BLaER1 (cell line): ENCODE measurements at regions not wholly inside any gene's neighbourhood (a gene's known extent, or its start where the extent isn't known, plus 50 kb on each side); places are given as distances from the start of the nearest gene placed in this dataset.
A peak's percentile ranks its signal among the peaks of the same experiment; 100 is the strongest.

ENCODE experiments used
- H3K27ac ChIP-seq: shearing (Covaris generic); formaldehyde crosslinking; 2 replicates; pipeline ENCODE4 v1.8.1; 2022
- H3K27me3 ChIP-seq: shearing (Covaris generic); formaldehyde crosslinking; 2 replicates; pipeline ENCODE4 v1.8.1; 2022
- H3K36me3 ChIP-seq: shearing (Covaris generic); formaldehyde crosslinking; 2 replicates; pipeline ENCODE4 v1.8.1; 2022
- H3K4me1 ChIP-seq: shearing (Covaris generic); formaldehyde crosslinking; 2 replicates; pipeline ENCODE4 v1.8.1; 2022
- H3K4me2 ChIP-seq: shearing (Covaris generic); formaldehyde crosslinking; 2 replicates; pipeline ENCODE4 v1.8.1; 2022
- H3K4me3 ChIP-seq: shearing (Covaris generic); formaldehyde crosslinking; 2 replicates; pipeline ENCODE4 v1.8.1; 2022
- H3K9ac ChIP-seq: shearing (Covaris generic); formaldehyde crosslinking; 2 replicates; pipeline ENCODE4 v1.8.1; 2022
- H3K9me3 ChIP-seq: shearing (Covaris generic); formaldehyde crosslinking; 2 replicates; pipeline ENCODE4 v1.8.1; 2022
- H4K20me1 ChIP-seq: shearing (Covaris generic); formaldehyde crosslinking; 2 replicates; pipeline ENCODE4 v1.8.1; 2022
- Cebpa-rat ChIP-seq: shearing (Covaris generic); IDR thresholded peaks from 2 replicates; pipeline ENCODE4 v1.8.1; 2022

GRCh38 chr10:2826675-2827074, 240.7 kb upstream of the PFKP start:
- TF ChIP-seq Cebpa-rat = no peak
- no peak overlapping the region for H3K4me2 ChIP-seq
- H3K27me3 ChIP-seq = no peaks in the 10 kb centered on the region
- H3K36me3 ChIP-seq = no peaks in the 10 kb centered on the region
- H3K27ac ChIP-seq = no peak overlapping the region
- H3K4me3 ChIP-seq = no peak overlapping the region
- no peaks in the 10 kb centered on the region for H3K4me1 ChIP-seq
- H3K9ac ChIP-seq = no peak overlapping the region
- 0 out of 2 replicates have a peak, but pooled peaks cover 5% of the 10 kb centered on the region for H3K9me3 ChIP-seq
- H4K20me1 ChIP-seq = no peaks in the 10 kb centered on the region

DNA sequence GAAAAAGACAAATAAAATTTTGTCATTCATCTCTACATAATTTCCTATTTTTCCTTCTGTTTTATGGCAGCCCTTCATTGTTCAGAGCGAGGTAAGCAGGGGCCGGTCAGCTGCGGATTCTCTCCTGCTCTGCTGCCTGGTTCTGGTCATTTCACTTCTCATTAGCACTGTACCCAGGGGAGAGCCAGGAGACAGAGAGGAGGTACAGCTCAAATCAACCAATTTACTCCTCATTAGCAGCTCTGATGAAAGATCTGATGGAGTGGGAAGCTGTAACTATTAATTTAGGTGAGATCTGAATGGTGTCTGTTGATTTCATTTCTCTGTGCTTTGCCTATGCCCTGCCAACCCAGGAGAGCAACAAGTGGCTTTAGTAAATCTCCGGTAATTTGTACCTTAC, 241.5 kb upstream of the PFKP start:
- no peak overlapping the region for H3K27ac ChIP-seq
- H3K4me1 ChIP-seq = no peaks in the 10 kb centered on the region
- H3K36me3 ChIP-seq = no peaks in the 10 kb centered on the region
- H3K9me3 ChIP-seq = 0 out of 2 replicates have a peak, but pooled peaks cover 5% of the 10 kb centered on the region
- no peak overlapping the region for H3K9ac ChIP-seq
- no peak for TF ChIP-seq Cebpa-rat
- H4K20me1 ChIP-seq = no peaks in the 10 kb centered on the region
- H3K4me2 ChIP-seq = no peak overlapping the region
- no peak overlapping the region for H3K4me3 ChIP-seq
- H3K27me3 ChIP-seq = no peaks in the 10 kb centered on the region

DNA sequence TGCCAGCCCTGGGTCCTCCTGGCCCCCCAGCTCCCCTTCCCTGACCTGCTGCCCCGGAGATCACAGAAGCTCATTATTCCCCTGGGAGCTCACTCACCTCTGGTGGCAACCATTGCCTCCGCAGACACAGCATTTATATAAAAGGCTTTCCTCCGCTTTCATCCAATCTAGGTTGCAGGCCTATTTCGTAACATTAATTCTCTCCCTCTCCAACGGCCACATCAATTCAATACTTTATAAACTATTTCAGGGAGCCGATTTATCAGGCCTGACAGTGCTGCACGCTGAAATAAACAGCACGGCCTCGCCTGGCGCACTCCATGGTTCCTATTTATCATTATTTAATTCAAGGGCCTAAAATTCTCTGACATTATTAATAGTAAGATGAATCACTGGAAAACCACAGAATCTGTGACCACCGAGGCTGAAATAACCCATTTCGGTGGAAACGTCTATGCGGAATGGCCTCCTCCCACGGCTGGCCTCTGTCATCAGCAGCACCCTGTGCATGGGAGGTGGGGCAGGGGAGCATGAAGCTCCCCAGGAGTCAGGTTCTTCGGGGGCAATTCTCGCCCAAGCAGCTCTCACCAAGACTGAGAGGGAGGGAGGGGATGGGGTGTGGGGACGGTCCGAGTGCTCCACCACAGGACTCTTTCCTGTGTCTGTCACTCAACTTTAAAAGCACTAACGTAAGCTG, 249.3 kb upstream of the PFKP start:
- Histone ChIP-seq H3K4me2 (peak overlapping the region; percentile 16; the same call in 1 of the 2 replicates), H4K20me1 (no peaks in the 10 kb centered on the region), H3K4me3 (no peak overlapping the region), H3K4me1 (peaks cover 7% of the 10 kb centered on the region; the same call in 1 of the 2 replicates), H3K36me3 (no peaks in the 10 kb centered on the region), H3K9me3 (no peaks in the 10 kb centered on the region), H3K27me3 (no peaks in the 10 kb centered on the region), H3K9ac (no peak overlapping the region), H3K27ac (no peak overlapping the region)
- TF ChIP-seq Cebpa-rat = no peak

DNA sequence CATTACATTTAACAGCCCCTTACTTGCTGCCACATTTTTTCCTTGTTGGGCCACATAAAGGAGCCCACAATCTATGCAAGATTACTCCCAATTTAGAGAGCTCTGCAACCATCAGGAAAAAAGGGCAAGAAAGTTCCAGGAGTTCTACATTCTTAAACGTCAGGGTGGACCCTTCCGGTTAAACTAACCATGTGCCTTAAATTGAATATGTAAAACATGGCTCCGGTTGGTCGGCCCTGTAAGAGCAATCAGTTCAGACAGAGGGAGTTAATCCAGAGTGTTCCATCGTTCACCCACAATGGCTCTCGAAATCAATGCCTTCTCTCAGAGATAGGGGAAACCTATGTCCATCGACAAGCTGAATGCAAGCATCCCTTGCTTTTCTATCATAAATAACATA, 253.7 kb upstream of the PFKP start:
- Histone ChIP-seq H3K27me3 (no peaks in the 10 kb centered on the region), H3K9ac (no peak overlapping the region), H3K4me3 (no peak overlapping the region), H3K27ac (no peak overlapping the region), H3K4me2 (no peak overlapping the region), H3K9me3 (no peaks in the 10 kb centered on the region), H3K36me3 (no peaks in the 10 kb centered on the region), H4K20me1 (no peaks in the 10 kb centered on the region), H3K4me1 (peaks cover 7% of the 10 kb centered on the region; the same call in 1 of the 2 replicates)
- TF ChIP-seq Cebpa-rat = no peak

DNA sequence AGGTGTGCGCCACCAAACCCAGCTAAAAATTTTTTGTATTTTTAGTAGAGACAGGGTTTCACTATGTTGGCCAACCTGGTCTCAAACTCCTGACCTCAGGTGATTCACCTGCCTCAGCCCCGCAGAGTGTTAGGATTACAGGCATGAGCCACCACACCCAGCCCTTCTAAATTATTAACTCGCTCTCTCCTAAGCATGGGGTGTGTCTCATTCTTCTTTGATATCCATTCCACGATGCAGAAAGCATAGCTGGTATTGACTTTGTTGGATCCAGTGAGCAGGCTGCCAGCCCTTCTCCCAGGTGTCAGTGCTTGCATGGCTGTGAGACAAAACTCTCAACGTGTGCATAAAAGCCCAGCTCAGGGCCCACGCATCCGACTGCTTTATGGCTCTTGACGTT, 254.1 kb upstream of the PFKP start:
- no peak overlapping the region for H3K27ac ChIP-seq
- H3K9me3 ChIP-seq = no peaks in the 10 kb centered on the region
- no peaks in the 10 kb centered on the region for H4K20me1 ChIP-seq
- no peak for TF ChIP-seq Cebpa-rat
- no peak overlapping the region for H3K9ac ChIP-seq
- H3K4me2 ChIP-seq = no peak overlapping the region
- H3K27me3 ChIP-seq = no peaks in the 10 kb centered on the region
- H3K4me1 ChIP-seq = peaks cover 7% of the 10 kb centered on the region; the same call in 1 of the 2 replicates
- H3K36me3 ChIP-seq = no peaks in the 10 kb centered on the region
- no peak overlapping the region for H3K4me3 ChIP-seq

GRCh38 chr10:2812631-2813030, 254.7 kb upstream of the PFKP start:
- H3K36me3 ChIP-seq = no peaks in the 10 kb centered on the region
- no peak for TF ChIP-seq Cebpa-rat
- no peaks in the 10 kb centered on the region for H3K9me3 ChIP-seq
- no peak overlapping the region for H3K4me3 ChIP-seq
- H3K4me2 ChIP-seq = no peak overlapping the region
- H4K20me1 ChIP-seq = no peaks in the 10 kb centered on the region
- H3K27ac ChIP-seq = no peak overlapping the region
- H3K27me3 ChIP-seq = no peaks in the 10 kb centered on the region
- H3K9ac ChIP-seq = no peak overlapping the region
- peaks cover 1% of the 10 kb centered on the region; the same call in 1 of the 2 replicates for H3K4me1 ChIP-seq

- TF ChIP-seq Cebpa-rat = no peak
- no peaks in the 10 kb centered on the region for H3K36me3 ChIP-seq
- H3K4me3 ChIP-seq = no peak overlapping the region
- H3K27me3 ChIP-seq = no peaks in the 10 kb centered on the region
- no peak overlapping the region for H3K27ac ChIP-seq
- H3K4me2 ChIP-seq = no peak overlapping the region
- H3K9ac ChIP-seq = no peak overlapping the region
- peaks cover 6% of the 10 kb centered on the region; the same call in 1 of the 2 replicates for H3K9me3 ChIP-seq
- no peaks in the 10 kb centered on the region for H4K20me1 ChIP-seq
- H3K4me1 ChIP-seq = no peaks in the 10 kb centered on the region
Observed at GRCh38 chr10:2800178-2800577, 267.2 kb upstream of the PFKP start.

DNA sequence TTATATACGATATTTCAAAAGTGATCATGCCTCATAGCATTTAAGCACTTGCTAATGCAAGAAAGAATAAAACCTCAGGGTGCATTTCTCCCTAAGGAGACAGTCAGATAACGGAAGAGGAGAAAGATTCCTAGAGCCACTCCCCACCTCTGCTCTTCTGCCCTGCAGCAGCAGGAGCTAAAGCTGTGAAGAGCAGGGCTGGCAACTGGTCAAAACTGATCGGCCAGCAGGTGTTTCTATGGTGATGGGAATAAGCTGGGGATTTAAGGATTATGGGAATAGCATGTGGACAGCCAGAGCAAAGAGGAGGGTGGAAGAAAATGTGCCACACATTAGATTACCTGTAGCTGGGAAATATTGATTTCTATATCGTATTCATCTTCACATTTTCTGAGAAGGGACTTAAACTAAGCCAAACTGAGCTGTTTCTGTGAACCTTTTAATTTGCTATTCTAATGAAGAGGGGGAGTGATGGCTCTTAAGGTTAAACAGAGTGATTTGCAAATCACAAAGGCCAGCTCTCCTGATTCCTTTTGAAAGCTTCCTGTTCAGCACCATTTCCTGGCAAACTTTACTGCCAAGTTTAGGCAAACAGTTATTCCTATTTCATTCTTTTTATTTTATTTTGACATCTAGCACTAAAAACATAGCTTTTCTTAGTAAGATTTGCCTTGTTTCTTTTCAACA, 268.9 kb upstream of the PFKP start:
- Histone ChIP-seq H3K9me3 (peaks cover 9% of the 10 kb centered on the region; the same call in 1 of the 2 replicates), H3K4me3 (no peak overlapping the region), H3K27me3 (no peaks in the 10 kb centered on the region), H3K36me3 (no peaks in the 10 kb centered on the region), H3K27ac (no peak overlapping the region), H3K9ac (no peak overlapping the region), H4K20me1 (no peaks in the 10 kb centered on the region), H3K4me2 (no peak overlapping the region), H3K4me1 (no peaks in the 10 kb centered on the region)
- no peak for TF ChIP-seq Cebpa-rat

DNA sequence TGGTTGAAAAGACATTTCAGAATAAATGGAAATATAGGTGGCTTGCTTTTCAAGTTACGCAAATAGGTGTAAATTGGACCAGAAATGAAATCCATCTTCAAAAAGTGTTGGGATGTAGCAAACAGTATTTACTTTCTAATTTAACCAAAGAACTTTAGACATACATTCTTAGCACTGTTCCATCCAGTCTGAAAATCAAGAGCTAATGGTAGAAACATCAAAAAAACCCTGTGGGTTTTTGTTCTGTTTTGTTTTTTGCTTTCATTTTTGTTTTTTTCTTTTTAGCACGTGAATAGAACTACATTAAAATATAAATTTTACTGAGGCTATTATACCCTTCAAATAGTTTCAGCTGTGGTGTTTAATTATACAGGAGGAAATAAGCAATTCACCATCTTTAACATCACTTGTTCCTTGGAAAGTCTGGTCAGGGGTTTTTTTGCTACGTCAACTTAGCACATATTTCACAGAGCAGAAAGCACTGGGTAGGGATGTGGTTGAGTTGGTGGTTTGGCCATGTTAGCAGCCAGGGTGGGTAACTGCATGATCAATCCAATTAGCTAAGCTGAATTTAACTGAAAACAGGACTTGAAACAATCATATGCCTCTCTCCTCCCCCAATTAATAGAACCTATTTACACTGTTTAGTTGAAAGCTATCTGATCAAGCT, 275.4 kb upstream of the PFKP start:
- Histone ChIP-seq H3K4me3 (no peak overlapping the region), H3K36me3 (no peaks in the 10 kb centered on the region), H3K27ac (no peak overlapping the region), H3K9me3 (peaks cover 13% of the 10 kb centered on the region; the same call in 1 of the 2 replicates), H3K27me3 (no peaks in the 10 kb centered on the region), H3K4me2 (peak overlapping the region; percentile 10; the same call in 1 of the 2 replicates), H4K20me1 (no peaks in the 10 kb centered on the region), H3K9ac (no peak overlapping the region), H3K4me1 (peaks cover 21% of the 10 kb centered on the region)
- no peak for TF ChIP-seq Cebpa-rat
